ENCODE measurements at regions not wholly inside any gene's neighbourhood (a gene's known extent, or its start where the extent isn't known, plus 50 kb on each side); places are given as distances from the start of the nearest gene placed in this dataset.

DNA sequence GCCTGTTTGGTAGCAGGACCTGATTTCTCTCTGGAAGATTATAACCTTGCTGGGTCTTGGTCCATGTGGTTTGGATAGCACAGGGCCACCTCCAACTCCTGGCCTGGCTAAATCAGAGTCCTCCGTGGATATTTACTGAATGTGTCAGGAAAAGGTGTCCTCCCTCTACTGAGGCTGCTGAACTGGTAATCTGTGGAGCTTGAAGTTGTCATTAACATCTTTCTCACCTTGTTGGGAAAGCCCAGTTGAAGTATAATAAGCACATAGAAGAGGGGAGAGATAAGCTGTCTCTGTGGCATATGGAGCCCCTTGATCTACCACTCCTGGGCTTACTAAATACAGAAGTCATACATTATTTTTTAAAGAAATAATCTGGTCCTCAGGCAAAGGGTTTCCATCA, 294.3 kb upstream of the B3GALT2 start:
- Histone ChIP-seq H3K4me3 (no peak overlapping the region), H3K4me1 (no peaks in the 10 kb centered on the region), H3K9me3 (no peaks in the 10 kb centered on the region), H3K36me3 (no peaks in the 10 kb centered on the region), H3K27me3 (no peaks in the 10 kb centered on the region), H3K27ac (no peak overlapping the region)
- WGBS, 2 donors, result 67 to 68% methylated on average over 1 of the region's 1 CpG
- no peak for TF ChIP-seq EP300 (IDR thresholded peaks at IDR 0.05)
- TF ChIP-seq, protein P1, sequence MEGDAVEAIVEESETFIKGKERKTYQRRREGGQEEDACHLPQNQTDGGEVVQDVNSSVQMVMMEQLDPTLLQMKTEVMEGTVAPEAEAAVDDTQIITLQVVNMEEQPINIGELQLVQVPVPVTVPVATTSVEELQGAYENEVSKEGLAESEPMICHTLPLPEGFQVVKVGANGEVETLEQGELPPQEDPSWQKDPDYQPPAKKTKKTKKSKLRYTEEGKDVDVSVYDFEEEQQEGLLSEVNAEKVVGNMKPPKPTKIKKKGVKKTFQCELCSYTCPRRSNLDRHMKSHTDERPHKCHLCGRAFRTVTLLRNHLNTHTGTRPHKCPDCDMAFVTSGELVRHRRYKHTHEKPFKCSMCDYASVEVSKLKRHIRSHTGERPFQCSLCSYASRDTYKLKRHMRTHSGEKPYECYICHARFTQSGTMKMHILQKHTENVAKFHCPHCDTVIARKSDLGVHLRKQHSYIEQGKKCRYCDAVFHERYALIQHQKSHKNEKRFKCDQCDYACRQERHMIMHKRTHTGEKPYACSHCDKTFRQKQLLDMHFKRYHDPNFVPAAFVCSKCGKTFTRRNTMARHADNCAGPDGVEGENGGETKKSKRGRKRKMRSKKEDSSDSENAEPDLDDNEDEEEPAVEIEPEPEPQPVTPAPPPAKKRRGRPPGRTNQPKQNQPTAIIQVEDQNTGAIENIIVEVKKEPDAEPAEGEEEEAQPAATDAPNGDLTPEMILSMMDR (IDR thresholded peaks at IDR 0.05), result no peak
- TF ChIP-seq POLR2A (IDR thresholded peaks at IDR 0.05), result no peak
- DNase-seq (ENCODE audit: low spot score in 2 of 2), result no peak

DNA sequence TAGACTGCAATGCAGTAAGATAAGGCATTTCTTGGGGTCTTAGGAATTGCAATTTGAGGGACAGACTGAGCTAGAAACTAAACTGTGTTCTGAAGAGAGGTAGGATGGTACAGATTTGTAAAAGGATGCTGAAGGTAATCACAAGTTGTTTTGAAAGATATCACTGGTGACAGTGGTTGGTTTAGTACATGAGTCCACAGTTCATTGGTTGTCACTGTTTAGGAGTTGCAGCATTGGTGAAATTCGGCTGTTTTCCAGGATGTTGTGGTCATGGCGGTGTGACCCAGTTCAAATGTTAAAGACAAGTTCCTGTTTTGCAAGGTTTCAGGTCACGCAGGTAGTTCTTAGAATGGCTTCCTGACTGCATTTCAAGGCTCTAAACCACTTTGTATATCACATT, 292.8 kb upstream of the B3GALT2 start:
- Histone ChIP-seq H3K27ac (no peak overlapping the region), H3K4me1 (no peaks in the 10 kb centered on the region), H3K9me3 (no peaks in the 10 kb centered on the region), H3K27me3 (no peaks in the 10 kb centered on the region), H3K4me3 (no peak overlapping the region), H3K36me3 (no peaks in the 10 kb centered on the region)
- no peak for DNase-seq (ENCODE audit: low spot score in 2 of 2)
- TF ChIP-seq, protein P1 (IDR thresholded peaks at IDR 0.05), result no peak
- no peak for TF ChIP-seq EP300 (IDR thresholded peaks at IDR 0.05)
- no peak for TF ChIP-seq POLR2A (IDR thresholded peaks at IDR 0.05)
- WGBS, 2 donors, result 82 to 88% methylated on average over 3 of the region's 3 CpGs

DNA sequence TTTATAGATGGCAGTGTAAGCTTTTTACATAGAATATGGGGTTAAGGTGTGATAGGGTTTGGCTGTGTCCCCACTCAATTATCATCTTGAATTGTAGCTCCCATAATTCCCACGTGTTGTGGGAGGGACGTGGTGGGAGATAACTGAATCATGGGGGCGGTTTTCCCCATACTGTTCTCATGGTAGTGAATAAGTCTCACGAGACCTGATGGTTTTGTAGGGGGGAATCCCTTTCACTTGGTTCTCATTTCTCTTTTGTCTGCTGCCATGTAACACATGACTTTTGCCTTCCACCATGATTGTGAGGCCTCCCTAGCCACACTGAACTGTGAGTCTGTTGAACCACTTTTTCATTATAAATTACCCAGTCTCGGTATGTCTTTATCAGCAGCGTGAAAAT, 290.3 kb upstream of the B3GALT2 start:
- Histone ChIP-seq H3K27ac (no peak overlapping the region), H3K9me3 (no peaks in the 10 kb centered on the region), H3K27me3 (no peaks in the 10 kb centered on the region), H3K36me3 (no peaks in the 10 kb centered on the region), H3K4me3 (no peak overlapping the region), H3K4me1 (no peaks in the 10 kb centered on the region)
- WGBS, 2 donors, result 81 to 93% methylated on average over 6 of the region's 6 CpGs
- TF ChIP-seq POLR2A (IDR thresholded peaks at IDR 0.05) (no peak), EP300 (IDR thresholded peaks at IDR 0.05) (no peak)
- TF ChIP-seq, protein P1 (IDR thresholded peaks at IDR 0.05), result no peak
- no peak for DNase-seq (ENCODE audit: low spot score in 2 of 2)

DNA sequence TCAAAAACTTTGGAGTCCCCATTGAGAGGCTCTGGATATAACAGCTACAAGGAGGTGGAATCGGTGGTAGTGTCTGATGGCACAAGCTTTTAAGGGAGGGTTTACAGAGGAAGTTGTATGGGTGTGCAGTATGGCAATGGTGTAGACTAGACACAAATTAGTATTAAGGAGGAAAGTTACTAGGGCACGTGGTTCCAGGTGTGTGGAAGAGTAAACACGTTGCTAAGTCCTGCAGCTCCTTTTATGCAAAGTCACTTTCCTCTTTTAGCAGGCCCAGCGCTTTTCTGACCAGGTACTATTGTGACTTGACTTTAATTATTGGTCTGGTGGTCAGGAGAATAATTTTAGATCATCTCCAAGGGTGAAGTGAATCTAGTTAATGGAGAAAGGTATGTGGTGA, 287.5 kb upstream of the B3GALT2 start:
- Histone ChIP-seq H3K4me1 (no peaks in the 10 kb centered on the region), H3K27ac (no peak overlapping the region), H3K4me3 (no peak overlapping the region), H3K36me3 (no peaks in the 10 kb centered on the region), H3K27me3 (no peaks in the 10 kb centered on the region), H3K9me3 (no peaks in the 10 kb centered on the region)
- no peak for TF ChIP-seq POLR2A (IDR thresholded peaks at IDR 0.05)
- DNase-seq (ENCODE audit: low spot score in 2 of 2), result no peak
- WGBS, 2 donors, result 80 to 95% methylated on average over 4 of the region's 4 CpGs

DNA sequence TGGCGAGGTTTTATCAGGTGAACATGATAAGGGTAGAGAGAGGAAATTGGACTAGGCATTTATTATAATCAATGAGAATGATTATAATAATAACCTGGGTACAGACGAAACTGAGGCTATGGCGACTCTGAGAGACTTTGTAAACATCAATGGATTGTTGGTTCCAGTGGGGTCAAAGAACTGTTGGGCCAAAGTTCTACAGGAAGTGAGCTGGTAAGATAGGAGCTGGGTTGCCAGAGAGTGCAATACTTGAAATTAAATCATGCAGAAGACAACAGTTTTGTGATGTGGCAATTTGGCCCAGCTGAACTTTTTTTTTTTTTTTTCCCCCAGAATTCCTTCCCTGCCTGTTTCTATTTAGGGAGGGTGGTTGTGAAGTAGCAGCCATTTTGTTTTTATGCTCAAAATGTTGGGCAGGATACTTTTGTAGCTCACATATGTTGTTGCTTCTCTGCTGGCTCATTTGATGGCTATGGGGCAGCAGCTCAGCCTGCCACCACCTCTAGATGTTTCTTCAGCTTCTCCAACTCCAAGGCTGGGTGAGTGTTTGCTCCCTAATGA, 286.5 kb upstream of the B3GALT2 start:
- H3K36me3 ChIP-seq, result no peaks in the 10 kb centered on the region
- WGBS, 2 donors, result 83 to 95% methylated on average over 3 of the region's 3 CpGs
- H3K4me1 ChIP-seq, result no peaks in the 10 kb centered on the region
- no peaks in the 10 kb centered on the region for H3K27me3 ChIP-seq
- TF ChIP-seq POLR2A (IDR thresholded peaks at IDR 0.05) (no peak), EP300 (IDR thresholded peaks at IDR 0.05) (no peak)
- TF ChIP-seq, protein P1 (IDR thresholded peaks at IDR 0.05), result no peak
- no peak overlapping the region for H3K4me3 ChIP-seq
- no peak overlapping the region for H3K27ac ChIP-seq
- H3K9me3 ChIP-seq, result no peaks in the 10 kb centered on the region
- DNase-seq (ENCODE audit: low spot score in 2 of 2), result no peak

DNA sequence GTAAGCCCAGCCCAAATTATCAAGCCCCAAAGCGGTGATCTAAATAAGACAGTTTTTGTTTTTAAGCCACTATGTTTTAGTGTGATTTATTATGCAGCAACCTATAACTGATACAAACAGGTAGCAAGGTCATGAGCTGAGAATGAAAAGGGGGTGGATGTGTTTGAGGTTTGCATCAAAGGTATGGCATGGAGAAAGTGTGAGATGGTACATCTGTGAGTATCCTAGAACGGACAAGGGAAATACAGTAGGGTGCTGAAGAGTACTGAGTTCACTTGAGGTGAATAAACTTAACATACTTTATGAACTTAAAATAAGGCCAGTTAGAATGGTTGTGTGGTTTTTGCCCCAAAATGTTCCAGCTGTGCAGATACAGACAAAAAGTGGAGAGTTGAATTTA, 286.0 kb upstream of the B3GALT2 start:
- no peaks in the 10 kb centered on the region for H3K36me3 ChIP-seq
- H3K4me1 ChIP-seq, result no peaks in the 10 kb centered on the region
- TF ChIP-seq EP300 (IDR thresholded peaks at IDR 0.05) (no peak), POLR2A (IDR thresholded peaks at IDR 0.05) (no peak)
- TF ChIP-seq, protein P1 (IDR thresholded peaks at IDR 0.05), result no peak
- no peaks in the 10 kb centered on the region for H3K27me3 ChIP-seq
- no peak overlapping the region for H3K27ac ChIP-seq
- DNase-seq (ENCODE audit: low spot score in 2 of 2), result no peak
- WGBS, 2 donors, result 95 to 98% methylated on average over 2 of the region's 2 CpGs
- H3K4me3 ChIP-seq, result no peak overlapping the region
- no peaks in the 10 kb centered on the region for H3K9me3 ChIP-seq
